22Rv1 (cell line): ENCODE measurements at regions not wholly inside any gene's neighbourhood (a gene's known extent, or its start where the extent isn't known, plus 50 kb on each side); places are given as distances from the start of the nearest gene placed in this dataset.

Experiments
- ZFX ChIP-seq: fragments of 450-650 bp; IDR thresholded peaks from 2 replicates; pipeline ENCODE4 v1.6.1; 2017; ENCODE audit warnings: antibody characterized with exemption, borderline replicate concordance
- TF ChIP-seq, protein P1 (sequence below): fragments of 450-650 bp; IDR thresholded peaks from 2 replicates; pipeline ENCODE4 v1.5.1; 2017; ENCODE audit warnings: mild to moderate bottlenecking

DNA sequence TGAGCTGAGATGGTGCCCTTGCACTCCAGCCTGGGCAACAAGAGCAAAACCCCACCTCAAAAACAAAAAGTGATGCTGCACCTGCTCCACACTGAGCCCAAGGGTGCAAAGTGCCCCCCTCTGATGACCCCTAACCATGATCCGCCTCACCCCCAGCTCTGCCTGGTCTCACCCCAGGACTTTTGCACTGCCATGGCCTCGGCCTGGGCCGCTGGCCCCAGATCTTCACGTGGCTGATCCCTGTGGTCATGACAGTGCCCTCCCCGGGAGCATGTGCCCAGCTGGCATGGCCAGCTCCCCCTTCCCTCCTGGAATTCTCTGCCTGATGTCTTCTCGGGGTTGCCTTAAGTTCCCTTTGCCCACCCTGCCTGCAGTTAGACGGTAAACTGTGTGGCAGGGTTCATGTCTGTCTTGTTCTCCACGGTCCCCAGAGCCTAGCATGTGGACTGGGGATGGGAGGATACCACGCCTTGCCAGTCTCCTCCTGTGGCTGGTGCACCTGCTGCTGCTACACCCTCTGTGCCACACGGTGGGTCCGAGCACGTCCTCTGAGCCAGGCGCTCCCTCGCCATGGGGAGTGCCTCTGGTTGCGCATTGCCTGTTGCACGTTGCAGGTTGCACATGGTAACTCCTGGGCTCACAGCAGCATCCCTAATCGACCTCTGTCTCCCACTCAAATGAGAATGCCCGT, 77.4 kb upstream of the PPP1R26 start:
- TF ChIP-seq, protein P1, sequence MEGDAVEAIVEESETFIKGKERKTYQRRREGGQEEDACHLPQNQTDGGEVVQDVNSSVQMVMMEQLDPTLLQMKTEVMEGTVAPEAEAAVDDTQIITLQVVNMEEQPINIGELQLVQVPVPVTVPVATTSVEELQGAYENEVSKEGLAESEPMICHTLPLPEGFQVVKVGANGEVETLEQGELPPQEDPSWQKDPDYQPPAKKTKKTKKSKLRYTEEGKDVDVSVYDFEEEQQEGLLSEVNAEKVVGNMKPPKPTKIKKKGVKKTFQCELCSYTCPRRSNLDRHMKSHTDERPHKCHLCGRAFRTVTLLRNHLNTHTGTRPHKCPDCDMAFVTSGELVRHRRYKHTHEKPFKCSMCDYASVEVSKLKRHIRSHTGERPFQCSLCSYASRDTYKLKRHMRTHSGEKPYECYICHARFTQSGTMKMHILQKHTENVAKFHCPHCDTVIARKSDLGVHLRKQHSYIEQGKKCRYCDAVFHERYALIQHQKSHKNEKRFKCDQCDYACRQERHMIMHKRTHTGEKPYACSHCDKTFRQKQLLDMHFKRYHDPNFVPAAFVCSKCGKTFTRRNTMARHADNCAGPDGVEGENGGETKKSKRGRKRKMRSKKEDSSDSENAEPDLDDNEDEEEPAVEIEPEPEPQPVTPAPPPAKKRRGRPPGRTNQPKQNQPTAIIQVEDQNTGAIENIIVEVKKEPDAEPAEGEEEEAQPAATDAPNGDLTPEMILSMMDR, result no peak
- TF ChIP-seq ZFX, result no peak
